ENCODE measurements at regions not wholly inside any gene's neighbourhood (a gene's known extent, or its start where the extent isn't known, plus 50 kb on each side); places are given as distances from the start of the nearest gene placed in this dataset.

DNA sequence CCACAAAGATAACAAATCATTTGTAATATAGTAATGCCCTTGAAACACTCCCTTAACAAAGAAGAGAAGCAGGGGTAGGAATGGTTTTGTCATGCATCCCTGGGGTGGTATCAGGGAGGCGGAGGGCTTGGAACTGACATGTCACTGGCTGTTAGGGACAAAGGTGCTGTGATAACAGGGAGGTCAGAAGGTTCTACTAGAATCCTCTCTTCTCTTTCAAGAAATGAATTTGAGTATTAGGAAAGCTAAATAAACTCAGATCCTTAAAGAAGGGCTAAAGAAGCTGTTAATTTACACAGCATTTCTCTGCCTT, 65.4 kb upstream of the ADAMTS18 start:
- TF ChIP-seq, protein P1, sequence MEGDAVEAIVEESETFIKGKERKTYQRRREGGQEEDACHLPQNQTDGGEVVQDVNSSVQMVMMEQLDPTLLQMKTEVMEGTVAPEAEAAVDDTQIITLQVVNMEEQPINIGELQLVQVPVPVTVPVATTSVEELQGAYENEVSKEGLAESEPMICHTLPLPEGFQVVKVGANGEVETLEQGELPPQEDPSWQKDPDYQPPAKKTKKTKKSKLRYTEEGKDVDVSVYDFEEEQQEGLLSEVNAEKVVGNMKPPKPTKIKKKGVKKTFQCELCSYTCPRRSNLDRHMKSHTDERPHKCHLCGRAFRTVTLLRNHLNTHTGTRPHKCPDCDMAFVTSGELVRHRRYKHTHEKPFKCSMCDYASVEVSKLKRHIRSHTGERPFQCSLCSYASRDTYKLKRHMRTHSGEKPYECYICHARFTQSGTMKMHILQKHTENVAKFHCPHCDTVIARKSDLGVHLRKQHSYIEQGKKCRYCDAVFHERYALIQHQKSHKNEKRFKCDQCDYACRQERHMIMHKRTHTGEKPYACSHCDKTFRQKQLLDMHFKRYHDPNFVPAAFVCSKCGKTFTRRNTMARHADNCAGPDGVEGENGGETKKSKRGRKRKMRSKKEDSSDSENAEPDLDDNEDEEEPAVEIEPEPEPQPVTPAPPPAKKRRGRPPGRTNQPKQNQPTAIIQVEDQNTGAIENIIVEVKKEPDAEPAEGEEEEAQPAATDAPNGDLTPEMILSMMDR (IDR thresholded peaks at IDR 0.05), result no peak
- TF ChIP-seq POLR2A (IDR thresholded peaks at IDR 0.05) (no peak), EP300 (IDR thresholded peaks at IDR 0.05; ENCODE audit: low read depth) (no peak)

All from transverse colon (tissue), 3 donors.